ENCODE measurements at regions not wholly inside any gene's neighbourhood (a gene's known extent, or its start where the extent isn't known, plus 50 kb on each side); places are given as distances from the start of the nearest gene placed in this dataset.

DNA sequence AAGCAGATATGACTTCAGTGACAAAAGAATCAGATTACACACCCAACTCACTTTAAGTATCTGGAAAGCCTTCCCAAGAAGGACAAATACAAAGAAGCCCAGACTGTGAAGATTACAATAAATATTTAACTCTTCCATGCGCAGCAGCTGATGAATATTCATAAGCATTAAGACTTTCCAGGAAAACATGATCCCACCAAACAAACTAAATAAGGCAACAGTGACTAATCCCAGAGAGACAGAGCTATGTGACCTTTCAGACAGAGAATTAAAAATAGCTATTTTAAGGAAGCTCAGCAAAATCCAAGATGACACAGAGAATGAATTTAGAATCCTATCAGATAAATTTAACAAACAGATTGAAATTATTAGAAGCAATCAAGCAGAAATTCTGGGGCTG is 108.2 kb upstream of the UBE2E3 start:
- Histone ChIP-seq H3K9me3 (ENCODE audit: insufficient read depth, low read depth, low read length) (no peaks in the 10 kb centered on the region), H3K27me3 (ENCODE audit: insufficient read depth, low read length) (no peaks in the 10 kb centered on the region), H2AFZ (ENCODE audit: low read depth, low read length) (no peak overlapping the region), H3K36me3 (ENCODE audit: insufficient read depth, low read length) (no peaks in the 10 kb centered on the region), H3K4me3 (ENCODE audit: insufficient read depth, low read depth, low read length) (no peak overlapping the region), H3K79me2 (ENCODE audit: insufficient read depth, low read length) (no peaks in the 10 kb centered on the region), H3K9ac (ENCODE audit: low read length) (no peak overlapping the region), H3K4me2 (ENCODE audit: low read length) (no peak overlapping the region), H3K4me1 (ENCODE audit: insufficient read depth, low read length) (no peaks in the 10 kb centered on the region), H3K27ac (ENCODE audit: low read depth, low read length) (no peak overlapping the region), H4K20me1 (ENCODE audit: insufficient read depth, low read length) (no peaks in the 10 kb centered on the region)
- TF ChIP-seq EZH2 (IDR thresholded peaks at IDR 0.05; ENCODE audit: insufficient read depth, low read length) (no peak), CTCF (IDR thresholded peaks at IDR 0.05; ENCODE audit: insufficient read depth, low read depth, low read length) (no peak)
- DNase-seq (ENCODE audit: low read depth) (peak; percentile 75), FAIRE-seq (no peak)
- H3K9me3 Mint-ChIP-seq (ENCODE audit: unreplicated experiment): no peaks in the 10 kb centered on the region
- H3K27ac Mint-ChIP-seq (ENCODE audit: unreplicated experiment): no peak overlapping the region
- H3K4me3 Mint-ChIP-seq (ENCODE audit: unreplicated experiment): no peak overlapping the region
- no peaks in the 10 kb centered on the region for H3K27me3 Mint-ChIP-seq (ENCODE audit: low read depth, unreplicated experiment)
- peaks cover 6% of the 10 kb centered on the region for H3K4me1 Mint-ChIP-seq (ENCODE audit: low read depth, unreplicated experiment)
- H3K36me3 Mint-ChIP-seq (ENCODE audit: low read depth, unreplicated experiment): no peaks in the 10 kb centered on the region

GRCh38 chr2:180871649-180872048 is 108.8 kb upstream of the UBE2E3 start:
- no peak overlapping the region for H3K9ac ChIP-seq (ENCODE audit: low read length)
- H3K9me3 ChIP-seq (ENCODE audit: insufficient read depth, low read depth, low read length): no peaks in the 10 kb centered on the region
- no peaks in the 10 kb centered on the region for H3K36me3 ChIP-seq (ENCODE audit: insufficient read depth, low read length)
- FAIRE-seq: no peak
- no peaks in the 10 kb centered on the region for H3K4me1 ChIP-seq (ENCODE audit: insufficient read depth, low read length)
- no peak overlapping the region for H3K4me2 ChIP-seq (ENCODE audit: low read length)
- peaks cover 6% of the 10 kb centered on the region for H3K4me1 Mint-ChIP-seq (ENCODE audit: low read depth, unreplicated experiment)
- no peaks in the 10 kb centered on the region for H4K20me1 ChIP-seq (ENCODE audit: insufficient read depth, low read length)
- H3K27ac Mint-ChIP-seq (ENCODE audit: unreplicated experiment): no peak overlapping the region
- no peaks in the 10 kb centered on the region for H3K27me3 Mint-ChIP-seq (ENCODE audit: low read depth, unreplicated experiment)
- no peaks in the 10 kb centered on the region for H3K9me3 Mint-ChIP-seq (ENCODE audit: unreplicated experiment)
- no peak overlapping the region for H3K4me3 Mint-ChIP-seq (ENCODE audit: unreplicated experiment)
- no peaks in the 10 kb centered on the region for H3K79me2 ChIP-seq (ENCODE audit: insufficient read depth, low read length)
- H3K27me3 ChIP-seq (ENCODE audit: insufficient read depth, low read length): no peaks in the 10 kb centered on the region
- no peaks in the 10 kb centered on the region for H3K36me3 Mint-ChIP-seq (ENCODE audit: low read depth, unreplicated experiment)
- no peak overlapping the region for H3K4me3 ChIP-seq (ENCODE audit: insufficient read depth, low read depth, low read length)
- H3K27ac ChIP-seq (ENCODE audit: low read depth, low read length): no peak overlapping the region
- H2AFZ ChIP-seq (ENCODE audit: low read depth, low read length): no peak overlapping the region
- TF ChIP-seq CTCF (IDR thresholded peaks at IDR 0.05; ENCODE audit: insufficient read depth, low read depth, low read length): no peak
- TF ChIP-seq EZH2 (IDR thresholded peaks at IDR 0.05; ENCODE audit: insufficient read depth, low read length): no peak
- peak; percentile 12 for DNase-seq (ENCODE audit: low read depth)

DNA sequence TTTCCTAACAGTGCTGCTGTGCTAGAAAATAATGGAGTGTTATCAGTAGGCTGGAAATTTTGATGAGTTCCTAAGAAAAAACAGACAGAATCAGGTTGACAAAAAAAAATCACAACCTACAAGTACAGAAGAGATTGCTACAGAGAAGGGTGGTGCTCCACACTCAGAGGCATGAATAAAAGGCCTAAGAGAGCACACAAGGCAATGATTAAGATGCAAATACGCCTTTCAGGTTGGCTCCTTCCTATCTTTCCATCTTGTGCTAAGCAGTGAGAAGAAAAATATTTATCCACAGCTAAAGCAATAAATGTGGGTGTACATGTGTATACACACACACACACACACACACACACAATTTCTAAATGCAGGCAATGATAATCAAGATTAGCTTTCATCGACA is 130.6 kb upstream of the UBE2E3 start:
- no peaks in the 10 kb centered on the region for H4K20me1 ChIP-seq (ENCODE audit: insufficient read depth, low read length)
- H3K27ac Mint-ChIP-seq (ENCODE audit: unreplicated experiment): no peak overlapping the region
- H3K9ac ChIP-seq (ENCODE audit: low read length): no peak overlapping the region
- no peak overlapping the region for H3K4me3 Mint-ChIP-seq (ENCODE audit: unreplicated experiment)
- no peaks in the 10 kb centered on the region for H3K9me3 ChIP-seq (ENCODE audit: insufficient read depth, low read depth, low read length)
- peak; percentile 37 for FAIRE-seq
- H3K36me3 Mint-ChIP-seq (ENCODE audit: low read depth, unreplicated experiment): no peaks in the 10 kb centered on the region
- H3K4me1 Mint-ChIP-seq (ENCODE audit: low read depth, unreplicated experiment): no peaks in the 10 kb centered on the region
- H3K27me3 ChIP-seq (ENCODE audit: insufficient read depth, low read length): peaks cover 2% of the 10 kb centered on the region
- TF ChIP-seq EZH2 (IDR thresholded peaks at IDR 0.05; ENCODE audit: insufficient read depth, low read length): no peak
- TF ChIP-seq CTCF (IDR thresholded peaks at IDR 0.05; ENCODE audit: insufficient read depth, low read depth, low read length): no peak
- no peaks in the 10 kb centered on the region for H3K9me3 Mint-ChIP-seq (ENCODE audit: unreplicated experiment)
- H3K27ac ChIP-seq (ENCODE audit: low read depth, low read length): no peak overlapping the region
- H3K79me2 ChIP-seq (ENCODE audit: insufficient read depth, low read length): no peaks in the 10 kb centered on the region
- no peaks in the 10 kb centered on the region for H3K36me3 ChIP-seq (ENCODE audit: insufficient read depth, low read length)
- no peaks in the 10 kb centered on the region for H3K27me3 Mint-ChIP-seq (ENCODE audit: low read depth, unreplicated experiment)
- no peaks in the 10 kb centered on the region for H3K4me1 ChIP-seq (ENCODE audit: insufficient read depth, low read length)
- H2AFZ ChIP-seq (ENCODE audit: low read depth, low read length): no peak overlapping the region
- DNase-seq (ENCODE audit: low read depth): no peak
- no peak overlapping the region for H3K4me2 ChIP-seq (ENCODE audit: low read length)
- H3K4me3 ChIP-seq (ENCODE audit: insufficient read depth, low read depth, low read length): no peak overlapping the region

Data from astrocyte (in vitro differentiated cells and primary cell).